ENCODE measurements at regions not wholly inside any gene's neighbourhood (a gene's known extent, or its start where the extent isn't known, plus 50 kb on each side); places are given as distances from the start of the nearest gene placed in this dataset.

GRCh38 chr12:111086947-111087700 is 166.7 kb upstream of the MYL2 start:
- Histone ChIP-seq H3K36me3 (replicated peaks in 1 of 2; ENCODE audit: control extremely low read depth in 1 of 2, control insufficient read depth in 1 of 2, extremely low read depth in 1 of 2, insufficient read depth in 2 of 2, low read length in 1 of 2) (no peaks in the 10 kb centered on the region), H3K4me2 (replicated peaks; ENCODE audit: low read depth, low read length, poor library complexity, severe bottlenecking) (no peak overlapping the region), H2AFZ (ENCODE audit: insufficient read depth, low read depth, low read length, poor library complexity, severe bottlenecking) (no peak overlapping the region), H3K9me3 (ENCODE audit: control extremely low read depth in 1 of 3, control insufficient read depth in 2 of 3, insufficient read depth in 1 of 3, low read length in 2 of 3) (peaks cover 0 to 3% (median 0%) of the 10 kb centered on the region in 3 donors), H3K27me3 (replicated peaks in 1 of 4; ENCODE audit: control extremely low read depth in 1 of 4, control insufficient read depth in 3 of 4, insufficient read depth in 4 of 4, low read length in 3 of 4) (no peaks in the 10 kb centered on the region), H3K4me1 (ENCODE audit: control insufficient read depth in 2 of 2, insufficient read depth in 2 of 2, low read length in 2 of 2) (peaks cover 6 to 10% of the 10 kb centered on the region in 2 donors), H3K9ac (ENCODE audit: low read length) (no peak overlapping the region), H3K79me2 (ENCODE audit: control insufficient read depth, insufficient read depth, low read length) (no peaks in the 10 kb centered on the region), H3K27ac (ENCODE audit: low read length in 2 of 2) (no peak overlapping the region), H4K20me1 (ENCODE audit: control insufficient read depth, insufficient read depth, low read length, poor library complexity, severe bottlenecking) (no peaks in the 10 kb centered on the region), H3K4me3 (ENCODE audit: control extremely low read depth in 1 of 5, extremely low read depth in 1 of 5, insufficient read depth in 1 of 5, low read depth in 2 of 5, low read length in 4 of 5) (no peak overlapping the region)
- CTCF ChIA-PET, result no interaction called here
- POLR2A ChIA-PET, result no interaction called here
- Mint-ChIP-seq H3K9me3 (ENCODE audit: insufficient read depth) (no peaks in the 10 kb centered on the region), H3K4me1 (peaks cover 14% of the 10 kb centered on the region), H3K27me3 (peaks cover 34% of the 10 kb centered on the region), H3K27ac (no peak overlapping the region), H3K4me3 (no peak overlapping the region)
- 71% methylated on average over 6 of the region's 12 CpGs for WGBS (ENCODE audit: insufficient coverage)
- no peak for ATAC-seq (ENCODE audit: low read depth)
- intact Hi-C loops (cut with micrococcal nuclease), result no loop called here
- no peak for TF ChIP-seq EZH2 (IDR thresholded peaks at IDR 0.05; ENCODE audit: borderline replicate concordance, insufficient read depth, low read depth, low read length, poor library complexity, severe bottlenecking)
- TF ChIP-seq, protein P1, sequence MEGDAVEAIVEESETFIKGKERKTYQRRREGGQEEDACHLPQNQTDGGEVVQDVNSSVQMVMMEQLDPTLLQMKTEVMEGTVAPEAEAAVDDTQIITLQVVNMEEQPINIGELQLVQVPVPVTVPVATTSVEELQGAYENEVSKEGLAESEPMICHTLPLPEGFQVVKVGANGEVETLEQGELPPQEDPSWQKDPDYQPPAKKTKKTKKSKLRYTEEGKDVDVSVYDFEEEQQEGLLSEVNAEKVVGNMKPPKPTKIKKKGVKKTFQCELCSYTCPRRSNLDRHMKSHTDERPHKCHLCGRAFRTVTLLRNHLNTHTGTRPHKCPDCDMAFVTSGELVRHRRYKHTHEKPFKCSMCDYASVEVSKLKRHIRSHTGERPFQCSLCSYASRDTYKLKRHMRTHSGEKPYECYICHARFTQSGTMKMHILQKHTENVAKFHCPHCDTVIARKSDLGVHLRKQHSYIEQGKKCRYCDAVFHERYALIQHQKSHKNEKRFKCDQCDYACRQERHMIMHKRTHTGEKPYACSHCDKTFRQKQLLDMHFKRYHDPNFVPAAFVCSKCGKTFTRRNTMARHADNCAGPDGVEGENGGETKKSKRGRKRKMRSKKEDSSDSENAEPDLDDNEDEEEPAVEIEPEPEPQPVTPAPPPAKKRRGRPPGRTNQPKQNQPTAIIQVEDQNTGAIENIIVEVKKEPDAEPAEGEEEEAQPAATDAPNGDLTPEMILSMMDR (IDR thresholded peaks at IDR 0.05), result no peak
- no peak for DNase-seq

DNA sequence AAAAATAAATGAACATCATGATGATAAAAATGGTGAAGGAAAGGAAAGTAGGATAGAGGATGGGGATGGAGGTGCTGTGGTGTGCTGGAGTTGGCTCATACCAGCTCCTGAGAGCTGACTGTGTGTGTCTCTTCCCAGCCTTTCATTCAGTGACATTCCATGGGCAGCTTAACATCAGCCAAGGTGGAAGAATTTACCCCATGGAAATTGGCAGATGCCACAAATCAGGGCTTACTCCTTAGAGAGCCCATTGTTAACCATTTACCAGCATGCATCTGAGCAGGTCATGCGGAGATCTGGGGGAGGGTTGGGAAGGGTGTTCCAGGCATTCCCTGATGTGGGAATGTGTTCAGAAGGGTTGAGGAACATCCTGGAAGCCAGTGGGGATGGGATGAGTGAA is 164.7 kb upstream of the MYL2 start:
- Histone ChIP-seq H2AFZ (ENCODE audit: insufficient read depth, low read depth, low read length, poor library complexity, severe bottlenecking) (no peak overlapping the region), H3K79me2 (ENCODE audit: control insufficient read depth, insufficient read depth, low read length) (no peaks in the 10 kb centered on the region), H3K9me3 (ENCODE audit: control extremely low read depth in 1 of 3, control insufficient read depth in 2 of 3, insufficient read depth in 1 of 3, low read length in 2 of 3) (peaks cover 0 to 3% (median 0%) of the 10 kb centered on the region in 3 donors), H3K9ac (ENCODE audit: low read length) (no peak overlapping the region), H3K4me3 (ENCODE audit: control extremely low read depth in 1 of 5, extremely low read depth in 1 of 5, insufficient read depth in 1 of 5, low read depth in 2 of 5, low read length in 4 of 5) (no peak overlapping the region), H3K27me3 (replicated peaks in 1 of 4; ENCODE audit: control extremely low read depth in 1 of 4, control insufficient read depth in 3 of 4, insufficient read depth in 4 of 4, low read length in 3 of 4) (no peaks in the 10 kb centered on the region), H3K4me2 (replicated peaks; ENCODE audit: low read depth, low read length, poor library complexity, severe bottlenecking) (no peak overlapping the region), H4K20me1 (ENCODE audit: control insufficient read depth, insufficient read depth, low read length, poor library complexity, severe bottlenecking) (no peaks in the 10 kb centered on the region), H3K27ac (ENCODE audit: low read length in 2 of 2) (no peak overlapping the region), H3K36me3 (replicated peaks in 1 of 2; ENCODE audit: control extremely low read depth in 1 of 2, control insufficient read depth in 1 of 2, extremely low read depth in 1 of 2, insufficient read depth in 2 of 2, low read length in 1 of 2) (no peaks in the 10 kb centered on the region), H3K4me1 (ENCODE audit: control insufficient read depth in 2 of 2, insufficient read depth in 2 of 2, low read length in 2 of 2) (peaks cover 4 to 6% of the 10 kb centered on the region in 2 donors)
- peaks cover 14% of the 10 kb centered on the region for H3K4me1 Mint-ChIP-seq
- no peak for TF ChIP-seq EZH2 (IDR thresholded peaks at IDR 0.05; ENCODE audit: borderline replicate concordance, insufficient read depth, low read depth, low read length, poor library complexity, severe bottlenecking)
- TF ChIP-seq, protein P1 (IDR thresholded peaks at IDR 0.05), result no peak
- peaks cover 40% of the 10 kb centered on the region for H3K27me3 Mint-ChIP-seq
- no peak for ATAC-seq (ENCODE audit: low read depth)
- POLR2A ChIA-PET, result no interaction called here
- CTCF ChIA-PET, result no interaction called here
- intact Hi-C loops (cut with micrococcal nuclease), result no loop called here
- no peak overlapping the region for H3K4me3 Mint-ChIP-seq
- no peak overlapping the region for H3K27ac Mint-ChIP-seq
- no peak for DNase-seq
- WGBS (ENCODE audit: insufficient coverage), result 100% methylated on average over 1 of the region's 1 CpG
- H3K9me3 Mint-ChIP-seq (ENCODE audit: insufficient read depth), result no peaks in the 10 kb centered on the region
